ENCODE measurements at regions not wholly inside any gene's neighbourhood (a gene's known extent, or its start where the extent isn't known, plus 50 kb on each side); places are given as distances from the start of the nearest gene placed in this dataset.
"Not testable (repeated sequence)": the region's sequence is repeated elsewhere in the genome, so short reads cannot be mapped to it uniquely, and the experiment has no call there.

- no peak for DNase-seq
These were observed 92.6 kb downstream of the ZNF281 start for GRCh38 chr1:200317236-200317635.

GRCh38 chr1:200316148-200316803, 93.6 kb downstream of the ZNF281 start:
- no peak for DNase-seq

GRCh38 chr1:200314085-200314750, 95.6 kb downstream of the ZNF281 start:
- no peak for DNase-seq

- DNase-seq, result no peak
These were observed 98.6 kb downstream of the ZNF281 start for GRCh38 chr1:200311256-200311655.

GRCh38 chr1:200310824-200311223, 99.0 kb downstream of the ZNF281 start:
- DNase-seq, result no peak

GRCh38 chr1:200307755-200308066, 102.1 kb downstream of the ZNF281 start:
- no peak for DNase-seq

GRCh38 chr1:200306944-200307754, 102.7 kb downstream of the ZNF281 start:
- DNase-seq, result no peak

- DNase-seq, result no peak
These were observed 104.0 kb downstream of the ZNF281 start for GRCh38 chr1:200305806-200306205.

GRCh38 chr1:200304171-200304570, 105.7 kb downstream of the ZNF281 start:
- no peak for DNase-seq

- DNase-seq, result no peak
These were observed 106.9 kb downstream of the ZNF281 start for GRCh38 chr1:200302921-200303290.

- DNase-seq, result no peak
These were observed 107.5 kb downstream of the ZNF281 start for GRCh38 chr1:200302192-200302920.

GRCh38 chr1:200301152-200301551, 108.7 kb downstream of the ZNF281 start:
- DNase-seq, result no peak

GRCh38 chr1:200299571-200299970, 110.3 kb downstream of the ZNF281 start:
- DNase-seq, result no peak

GRCh38 chr1:200298242-200298641, 111.6 kb downstream of the ZNF281 start:
- DNase-seq, result no peak

- DNase-seq, result no peak
These were observed 113.7 kb downstream of the ZNF281 start for GRCh38 chr1:200296091-200296661.

- no peak for DNase-seq
These were observed 115.6 kb downstream of the ZNF281 start for GRCh38 chr1:200294241-200294640.

GRCh38 chr1:200292699-200293098, 117.1 kb downstream of the ZNF281 start:
- no peak for DNase-seq

GRCh38 chr1:200291106-200291505, 118.7 kb downstream of the ZNF281 start:
- no peak for DNase-seq

- DNase-seq, result no peak
These were observed 119.7 kb downstream of the ZNF281 start for GRCh38 chr1:200290010-200290685.

- DNase-seq, result no peak
These were observed 121.6 kb downstream of the ZNF281 start for GRCh38 chr1:200288226-200288625.

GRCh38 chr1:200284236-200284635, 125.6 kb downstream of the ZNF281 start:
- not testable (repeated sequence) for DNase-seq

- no peak for DNase-seq
These were observed 127.2 kb downstream of the ZNF281 start for GRCh38 chr1:200282497-200283122.
